Neural cell (in vitro differentiated cells): ENCODE measurements at regions not wholly inside any gene's neighbourhood (a gene's known extent, or its start where the extent isn't known, plus 50 kb on each side); places are given as distances from the start of the nearest gene placed in this dataset.

Experiments used
- H2AFZ ChIP-seq: fragments of 200-600, 300-800 bp; sonication (generic), shearing (Covaris generic); 2 replicates; pipeline ENCODE4 v1.6.0; 2014; ENCODE audit warnings: low read depth, mild to moderate bottlenecking, antibody characterized with exemption, low read length, moderate library complexity
- H3F3A ChIP-seq: fragments of 200-600 bp; shearing (Covaris generic); 2 replicates; pipeline ENCODE4 v1.6.1; 2016; ENCODE audit warnings: mild to moderate bottlenecking, moderate library complexity, mixed read lengths, antibody characterized with exemption, low read length; ENCODE audit not compliant: insufficient read depth, poor library complexity, severe bottlenecking
- H3K27ac ChIP-seq: fragments of 200-600, 300-800 bp; sonication (generic), shearing (Covaris generic); 2 replicates; pipeline ENCODE4 v1.5.1; 2014; ENCODE audit warnings: mild to moderate bottlenecking, low read length, moderate library complexity
- H3K27me3 ChIP-seq: fragments of 300-800, 200-600 bp; sonication (generic), shearing (Covaris generic); 2 replicates; pipeline ENCODE4 v1.6.0; 2014; ENCODE audit warnings: mild to moderate bottlenecking, low read depth, low read length, moderate library complexity; ENCODE audit not compliant: insufficient read depth
- H3K36me3 ChIP-seq: fragments of 300-800, 200-600 bp; sonication (generic), shearing (Covaris generic); 2 replicates; pipeline ENCODE4 v1.5.1; 2014; ENCODE audit warnings: mild to moderate bottlenecking, antibody characterized with exemption, low read length, moderate library complexity; ENCODE audit not compliant: insufficient read depth
- H3K4me2 ChIP-seq: fragments of 300-800, 200-600 bp; sonication (generic), shearing (Covaris generic); 2 replicates; pipeline ENCODE4 v1.6.0; 2014; ENCODE audit warnings: mild to moderate bottlenecking, low read length
- H3K4me3 ChIP-seq: fragments of 300-800, 200-600 bp; sonication (generic), shearing (Covaris generic); 2 replicates; pipeline ENCODE4 v1.5.1; 2014; ENCODE audit warnings: mild to moderate bottlenecking, low read length, moderate library complexity
- H3K79me2 ChIP-seq: fragments of 200-600 bp; shearing (Covaris generic); replicated peaks from 2 replicates; pipeline ENCODE4 v1.6.0; 2014; ENCODE audit warnings: mild to moderate bottlenecking, low read length, moderate library complexity; ENCODE audit not compliant: insufficient read depth
- H3K9ac ChIP-seq: fragments of 300-800, 200-600 bp; sonication (generic), shearing (Covaris generic); 2 replicates; pipeline ENCODE4 v1.6.1; 2016; ENCODE audit warnings: mild to moderate bottlenecking, low read length, mixed read lengths
- H3K9me2 ChIP-seq: fragments of 200-600 bp; shearing (Covaris generic); 2 replicates; pipeline ENCODE4 v1.6.1; 2016; ENCODE audit warnings: mild to moderate bottlenecking, low read length, mixed read lengths; ENCODE audit not compliant: insufficient read depth
- H3K9me3 ChIP-seq: fragments of 200-600, 300-800 bp; sonication (generic), shearing (Covaris generic); 2 replicates; pipeline ENCODE4 v1.6.1; 2016; ENCODE audit warnings: mild to moderate bottlenecking, mixed run types, low read length, moderate library complexity, mixed read lengths
- H4K20me1 ChIP-seq: fragments of 200-600 bp; shearing (Covaris generic); 2 replicates; pipeline ENCODE4 v1.6.1; 2016; ENCODE audit warnings: mild to moderate bottlenecking, mixed run types; ENCODE audit not compliant: insufficient read depth
- EP300 ChIP-seq: fragments of 450-650 bp; conservative IDR thresholded peaks from 2 replicates; pipeline ENCODE4 v1.6.1; 2014; ENCODE audit warnings: antibody characterized with exemption, mild to moderate bottlenecking, moderate library complexity; ENCODE audit not compliant: poor library complexity, severe bottlenecking
- EZH2 ChIP-seq: fragments of 200-600, 300-800 bp; shearing (Covaris generic), sonication (generic); IDR thresholded peaks from 2 replicates; pipeline ENCODE4 v1.6.1; 2014; ENCODE audit warnings: antibody characterized with exemption, low read length, borderline replicate concordance, mild to moderate bottlenecking; ENCODE audit not compliant: insufficient read depth, poor library complexity, severe bottlenecking
- MXI1 ChIP-seq: fragments of 450-650 bp; conservative IDR thresholded peaks from 2 replicates; pipeline ENCODE4 v1.6.1; 2014; ENCODE audit warnings: antibody characterized with exemption, mild to moderate bottlenecking; ENCODE audit not compliant: poor library complexity, severe bottlenecking
- POLR2AphosphoS5 ChIP-seq: IDR thresholded peaks from 2 replicates; pipeline ENCODE4 v1.6.1; 2012
- RAD21 ChIP-seq: fragments of 450-650 bp; conservative IDR thresholded peaks from 2 replicates; pipeline ENCODE4 v1.6.1; 2014; ENCODE audit warnings: antibody characterized with exemption, mild to moderate bottlenecking, moderate library complexity
- REST ChIP-seq: IDR thresholded peaks from 2 replicates; pipeline ENCODE4 v1.6.1; 2012; ENCODE audit warnings: borderline replicate concordance
- SMC3 ChIP-seq: fragments of 450-650 bp; conservative IDR thresholded peaks from 2 replicates; pipeline ENCODE4 v1.6.1; 2014; ENCODE audit warnings: antibody characterized with exemption, mild to moderate bottlenecking, moderate library complexity; ENCODE audit not compliant: poor library complexity
- TAF1 ChIP-seq: IDR thresholded peaks from 2 replicates; pipeline ENCODE4 v1.6.1; 2012; ENCODE audit warnings: low read depth

- no peak for TF ChIP-seq POLR2AphosphoS5
- TF ChIP-seq EP300: no peak
- TF ChIP-seq SMC3: no peak
- TF ChIP-seq MXI1: no peak
These were observed 341.8 kb downstream of the ZNF326 start (continued) for GRCh38 chr1:90336552-90337324.

GRCh38 chr1:90335558-90335957 lies 340.6 kb downstream of the ZNF326 start:
- Histone ChIP-seq H3K4me3 (no peak overlapping the region), H3K79me2 (no peaks in the 10 kb centered on the region), H3F3A (no peaks in the 10 kb centered on the region), H3K36me3 (no peaks in the 10 kb centered on the region), H3K4me2 (no peak overlapping the region), H3K9me2 (no peaks in the 10 kb centered on the region), H3K9me3 (no peaks in the 10 kb centered on the region), H3K9ac (no peak overlapping the region), H3K27ac (no peak overlapping the region), H3K27me3 (no peaks in the 10 kb centered on the region), H2AFZ (no peak overlapping the region), H4K20me1 (no peaks in the 10 kb centered on the region)
- TF ChIP-seq EZH2 (no peak), SMC3 (no peak), REST (no peak), MXI1 (no peak), EP300 (no peak), RAD21 (no peak), TAF1 (no peak)

DNA sequence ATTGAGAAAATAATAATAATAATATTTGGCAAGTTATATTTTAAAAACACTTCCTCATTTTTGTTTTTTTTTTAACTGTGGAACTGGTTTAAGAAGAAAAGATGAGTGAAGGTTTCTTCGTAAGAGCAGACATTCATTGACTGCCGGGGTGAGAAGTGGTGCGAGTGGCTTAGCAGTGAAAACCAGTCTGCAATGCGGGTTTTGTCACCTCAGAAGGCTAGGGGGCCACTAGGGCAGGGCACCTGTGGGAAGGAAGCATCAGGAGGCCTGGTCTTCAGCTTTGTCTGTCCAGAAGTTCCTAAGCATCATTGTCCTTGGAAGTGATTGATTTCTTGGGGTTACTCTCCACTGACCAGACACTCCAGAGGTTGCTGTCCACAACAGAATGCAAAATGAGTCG lies 339.2 kb downstream of the ZNF326 start:
- Histone ChIP-seq H3K79me2 (no peaks in the 10 kb centered on the region), H3K27ac (no peak overlapping the region), H3K27me3 (no peaks in the 10 kb centered on the region), H3K9me3 (no peaks in the 10 kb centered on the region), H4K20me1 (no peaks in the 10 kb centered on the region), H3K36me3 (no peaks in the 10 kb centered on the region), H2AFZ (no peak overlapping the region), H3K4me3 (no peak overlapping the region), H3F3A (no peaks in the 10 kb centered on the region), H3K4me2 (no peak overlapping the region), H3K9ac (no peak overlapping the region), H3K9me2 (no peaks in the 10 kb centered on the region)
- no peak for TF ChIP-seq REST
- TF ChIP-seq RAD21: no peak
- TF ChIP-seq TAF1: no peak
- TF ChIP-seq SMC3: no peak
- no peak for TF ChIP-seq POLR2AphosphoS5
- TF ChIP-seq EP300: no peak
